GM12872 (cell line): ENCODE measurements at regions not wholly inside any gene's neighbourhood (a gene's known extent, or its start where the extent isn't known, plus 50 kb on each side); places are given as distances from the start of the nearest gene placed in this dataset.

Experiments used
- TF ChIP-seq, protein P1 (sequence below): IDR thresholded peaks from 3 replicates; pipeline ENCODE4 v1.5.1; 2011; ENCODE audit warnings: low read depth, mild to moderate bottlenecking, low read length, moderate library complexity; ENCODE audit not compliant: insufficient read depth

DNA sequence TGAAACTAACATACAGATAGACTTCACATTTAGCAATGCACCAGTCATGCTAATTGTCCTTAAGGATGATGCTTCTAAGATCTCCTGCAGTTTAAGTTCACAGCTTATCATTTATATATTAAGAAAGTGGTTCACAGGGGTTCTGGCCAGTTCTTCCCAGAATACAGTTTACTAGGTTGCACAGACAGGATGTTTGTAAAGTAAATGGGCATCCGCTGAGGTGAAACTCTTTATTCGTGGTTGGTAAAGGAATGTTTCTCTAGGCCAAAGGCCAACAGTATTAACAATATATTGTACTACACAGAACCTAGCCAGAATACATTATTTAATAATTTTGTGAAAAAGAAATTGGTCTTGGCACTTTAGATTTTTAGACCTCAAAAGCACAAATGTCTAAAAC, 1427.3 kb downstream of the CDH8 start:
- TF ChIP-seq, protein P1, sequence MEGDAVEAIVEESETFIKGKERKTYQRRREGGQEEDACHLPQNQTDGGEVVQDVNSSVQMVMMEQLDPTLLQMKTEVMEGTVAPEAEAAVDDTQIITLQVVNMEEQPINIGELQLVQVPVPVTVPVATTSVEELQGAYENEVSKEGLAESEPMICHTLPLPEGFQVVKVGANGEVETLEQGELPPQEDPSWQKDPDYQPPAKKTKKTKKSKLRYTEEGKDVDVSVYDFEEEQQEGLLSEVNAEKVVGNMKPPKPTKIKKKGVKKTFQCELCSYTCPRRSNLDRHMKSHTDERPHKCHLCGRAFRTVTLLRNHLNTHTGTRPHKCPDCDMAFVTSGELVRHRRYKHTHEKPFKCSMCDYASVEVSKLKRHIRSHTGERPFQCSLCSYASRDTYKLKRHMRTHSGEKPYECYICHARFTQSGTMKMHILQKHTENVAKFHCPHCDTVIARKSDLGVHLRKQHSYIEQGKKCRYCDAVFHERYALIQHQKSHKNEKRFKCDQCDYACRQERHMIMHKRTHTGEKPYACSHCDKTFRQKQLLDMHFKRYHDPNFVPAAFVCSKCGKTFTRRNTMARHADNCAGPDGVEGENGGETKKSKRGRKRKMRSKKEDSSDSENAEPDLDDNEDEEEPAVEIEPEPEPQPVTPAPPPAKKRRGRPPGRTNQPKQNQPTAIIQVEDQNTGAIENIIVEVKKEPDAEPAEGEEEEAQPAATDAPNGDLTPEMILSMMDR = no peak

DNA sequence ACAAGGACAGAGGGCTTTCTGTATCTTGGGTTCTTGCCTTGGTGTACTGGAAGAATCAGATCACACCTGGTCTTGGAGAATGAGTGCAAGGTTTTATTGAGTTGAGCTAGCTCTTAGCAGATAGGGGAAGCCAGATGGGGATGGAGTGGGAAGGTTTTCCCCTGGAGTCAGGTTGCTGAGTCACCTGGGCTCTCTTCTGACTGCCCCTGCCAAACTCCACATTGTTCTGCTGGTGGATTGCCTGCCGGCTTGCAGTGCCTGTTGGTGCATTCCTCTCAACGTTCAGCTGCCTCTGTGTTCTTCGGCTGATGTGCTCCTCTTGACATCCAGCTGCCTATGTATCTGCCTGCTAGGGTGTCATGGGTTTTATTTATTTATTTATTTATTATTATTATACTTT, 1431.1 kb downstream of the CDH8 start:
- TF ChIP-seq, protein P1 = no peak

DNA sequence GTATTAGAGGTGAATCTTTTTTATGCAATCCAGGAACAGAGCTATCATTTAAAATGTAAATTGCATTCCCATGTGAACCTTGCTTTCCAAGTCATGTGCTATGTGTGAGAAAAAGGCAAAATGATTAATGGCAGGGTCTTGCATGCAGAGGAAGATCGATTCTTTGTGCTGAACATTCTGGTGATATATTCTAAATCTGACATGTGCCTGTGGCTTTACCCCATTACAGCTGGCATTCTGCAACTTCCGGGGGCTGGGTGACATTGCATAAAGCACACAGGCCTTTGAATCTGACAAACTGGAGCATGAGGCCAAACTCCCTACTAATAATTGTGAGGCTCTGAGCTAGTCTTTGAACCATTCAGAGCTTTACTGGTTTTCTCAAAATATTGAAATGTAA, 1449.7 kb downstream of the CDH8 start:
- TF ChIP-seq, protein P1 = no peak

DNA sequence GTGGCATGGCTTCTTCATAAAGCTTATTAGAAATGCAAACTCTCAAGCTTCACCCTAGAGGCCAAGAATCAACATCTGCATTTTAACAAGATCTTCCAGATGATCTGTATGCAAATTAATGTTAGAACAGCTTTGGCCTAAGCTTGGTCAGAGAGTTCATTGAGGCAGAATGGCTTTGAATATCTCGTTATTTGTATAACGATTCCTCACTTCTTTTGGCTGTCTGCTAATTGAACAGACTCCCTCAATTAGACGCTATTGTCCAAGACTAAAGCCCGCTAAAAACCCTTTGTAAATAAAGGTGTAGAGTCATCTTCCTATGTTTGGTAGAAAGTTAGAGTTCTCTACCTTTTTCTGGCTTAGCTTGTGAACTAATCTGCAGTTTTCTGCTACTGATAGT, 1453.7 kb downstream of the CDH8 start:
- TF ChIP-seq, protein P1 = no peak

DNA sequence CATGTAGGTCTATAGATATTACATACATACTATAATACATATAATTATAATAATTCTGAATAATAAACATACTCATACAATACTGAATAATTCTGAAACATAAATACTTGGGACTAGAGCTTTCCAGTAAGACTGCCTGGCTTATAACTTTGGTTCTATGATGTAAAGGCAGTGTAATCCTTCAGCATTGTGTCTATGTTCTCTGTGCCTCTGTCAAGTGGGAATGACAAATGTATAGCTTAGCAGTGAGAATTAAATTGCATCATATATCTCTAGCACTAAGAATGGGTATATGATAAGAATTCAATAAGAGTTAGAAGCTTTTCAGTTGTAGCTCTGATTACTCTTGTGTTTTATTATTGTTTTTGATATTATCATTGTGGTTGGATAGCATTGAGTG, 1469.3 kb downstream of the CDH8 start:
- TF ChIP-seq, protein P1 = no peak

DNA sequence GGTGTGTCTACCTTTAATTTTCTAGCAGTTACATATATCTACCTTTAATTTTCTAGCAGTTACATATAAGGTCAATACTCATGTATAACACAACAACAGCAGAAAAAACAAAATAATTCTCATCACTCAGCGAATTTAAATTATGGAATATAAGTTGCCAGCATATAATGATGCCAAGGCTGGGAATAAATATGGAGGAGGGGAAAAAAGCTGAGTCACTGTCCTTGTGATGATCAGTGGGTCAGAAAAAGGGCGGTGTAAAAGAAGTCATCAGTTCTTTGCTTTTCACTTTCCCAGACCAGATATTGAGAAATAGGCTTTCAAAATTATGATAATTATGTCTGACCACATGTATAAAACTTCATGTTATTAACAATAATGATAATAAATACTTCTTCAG, 1471.7 kb downstream of the CDH8 start:
- TF ChIP-seq, protein P1 = no peak

DNA sequence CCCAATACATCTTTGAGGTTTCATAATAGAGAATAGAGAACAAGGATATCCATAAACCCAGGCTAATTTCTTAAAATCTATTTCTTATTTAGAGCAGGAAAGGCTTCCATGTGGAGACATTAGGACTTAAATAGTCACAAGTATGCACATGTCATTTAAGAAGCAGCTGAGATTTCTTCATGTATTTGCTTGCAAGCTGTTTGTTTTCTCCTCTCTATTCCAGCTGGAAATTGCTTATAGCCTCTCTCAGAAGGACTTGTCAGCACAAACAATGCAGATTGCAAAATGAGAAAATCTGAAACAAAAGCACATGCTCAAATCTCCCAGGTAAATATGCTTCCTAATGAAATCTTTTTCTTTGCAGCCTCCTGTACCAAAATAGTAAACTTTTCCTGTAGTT, 1473.1 kb downstream of the CDH8 start:
- TF ChIP-seq, protein P1 = no peak

DNA sequence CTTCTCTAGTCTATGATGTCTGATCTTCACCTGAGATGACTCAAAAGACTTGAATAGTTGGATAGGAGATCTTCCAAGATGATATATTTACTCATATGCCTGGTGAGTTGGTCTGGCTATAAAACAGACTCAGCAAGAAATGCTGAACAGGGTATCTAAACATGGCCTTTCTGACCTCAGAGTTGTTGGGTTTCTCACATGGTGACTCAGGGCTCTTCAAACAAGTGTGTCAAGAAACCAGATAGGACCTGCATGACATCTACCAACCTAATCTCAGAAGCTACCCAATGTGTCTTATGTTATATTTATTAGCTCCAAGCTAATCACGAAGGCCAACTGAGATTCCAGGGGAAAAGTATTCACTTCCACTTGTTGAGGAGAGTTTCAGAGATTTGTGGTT, 1477.3 kb downstream of the CDH8 start:
- TF ChIP-seq, protein P1 = no peak
